Epithelial cell of prostate (primary cell): ENCODE measurements at regions not wholly inside any gene's neighbourhood (a gene's known extent, or its start where the extent isn't known, plus 50 kb on each side); places are given as distances from the start of the nearest gene placed in this dataset.
"Not testable (repeated sequence)": the region's sequence is repeated elsewhere in the genome, so short reads cannot be mapped to it uniquely, and the experiment has no call there.

ENCODE experiments used
- DNase-seq: peaks from one replicate; pipeline ENCODE4 v3.0.0-alpha.2; 2011; ENCODE audit warnings: low read depth, low spot score
- H3K27ac ChIP-seq: fragments of 450-650 bp; 2 replicates; pipeline ENCODE4 v1.5.1; 2017; ENCODE audit warnings: mild to moderate bottlenecking

- H3K27ac ChIP-seq = no peak overlapping the region
Observed at GRCh38 chr2:136344339-136344738, 226.4 kb upstream of the CXCR4 start.

GRCh38 chr2:136342138-136342537 is 224.2 kb upstream of the CXCR4 start:
- H3K27ac ChIP-seq = no peak overlapping the region

More at GRCh38 chr2:136344339-136344738, 226.4 kb upstream of the CXCR4 start:
- no peak for DNase-seq

GRCh38 chr2:136334967-136335366 is 217.0 kb upstream of the CXCR4 start:
- H3K27ac ChIP-seq = no peak overlapping the region
- DNase-seq = no peak

More at GRCh38 chr2:136342138-136342537, 224.2 kb upstream of the CXCR4 start:
- no peak for DNase-seq

GRCh38 chr2:136332436-136333095 is 214.6 kb upstream of the CXCR4 start:
- H3K27ac ChIP-seq = no peak overlapping the region
- DNase-seq = no peak

- DNase-seq = no peak
- no peak overlapping the region for H3K27ac ChIP-seq
Observed at GRCh38 chr2:136331226-136331625, 213.3 kb upstream of the CXCR4 start.

GRCh38 chr2:136328207-136328795 is 210.4 kb upstream of the CXCR4 start:
- H3K27ac ChIP-seq = no peak overlapping the region
- no peak for DNase-seq

GRCh38 chr2:136327162-136327852 is 209.4 kb upstream of the CXCR4 start:
- H3K27ac ChIP-seq = no peak overlapping the region
- peak; percentile 3 for DNase-seq

- H3K27ac ChIP-seq = no peak overlapping the region
- DNase-seq = no peak
Observed at GRCh38 chr2:136325844-136326331, 207.9 kb upstream of the CXCR4 start.

- no peak for DNase-seq
- no peak overlapping the region for H3K27ac ChIP-seq
Observed at GRCh38 chr2:136324966-136325365, 207.0 kb upstream of the CXCR4 start.

- no peak for DNase-seq
- H3K27ac ChIP-seq = no peak overlapping the region
Observed at GRCh38 chr2:136323935-136324334, 206.0 kb upstream of the CXCR4 start.

GRCh38 chr2:136323195-136323594 is 205.2 kb upstream of the CXCR4 start:
- no peak for DNase-seq
- no peak overlapping the region for H3K27ac ChIP-seq

- no peak overlapping the region for H3K27ac ChIP-seq
- no peak for DNase-seq
Observed at GRCh38 chr2:136322428-136322827, 204.5 kb upstream of the CXCR4 start.

- no peak for DNase-seq
Observed at GRCh38 chr2:136319651-136320050, 201.7 kb upstream of the CXCR4 start.

GRCh38 chr2:136319237-136319636 is 201.3 kb upstream of the CXCR4 start:
- no peak for DNase-seq
- no peak overlapping the region for H3K27ac ChIP-seq

More at GRCh38 chr2:136319651-136320050, 201.7 kb upstream of the CXCR4 start:
- H3K27ac ChIP-seq = no peak overlapping the region

GRCh38 chr2:136314240-136314639 is 196.3 kb upstream of the CXCR4 start:
- DNase-seq = no peak
- no peak overlapping the region for H3K27ac ChIP-seq

- DNase-seq, H3K27ac ChIP-seq: not testable (repeated sequence)
Observed at GRCh38 chr2:136312568-136312967, 194.6 kb upstream of the CXCR4 start.

- H3K27ac ChIP-seq = no peak overlapping the region
- DNase-seq = no peak
Observed at GRCh38 chr2:136310797-136311603, 193.1 kb upstream of the CXCR4 start.

- no peak overlapping the region for H3K27ac ChIP-seq
- no peak for DNase-seq
Observed at GRCh38 chr2:136310005-136310495, 192.1 kb upstream of the CXCR4 start.

- no peak overlapping the region for H3K27ac ChIP-seq
- DNase-seq = no peak
Observed at GRCh38 chr2:136308611-136309010, 190.7 kb upstream of the CXCR4 start.

- H3K27ac ChIP-seq = no peak overlapping the region
- DNase-seq = no peak
Observed at GRCh38 chr2:136306836-136307235, 188.9 kb upstream of the CXCR4 start.
